ENCODE measurements at regions not wholly inside any gene's neighbourhood (a gene's known extent, or its start where the extent isn't known, plus 50 kb on each side); places are given as distances from the start of the nearest gene placed in this dataset.

GRCh38 chrX:143964549-143964948 is 80.7 kb downstream of the UBE2NL start (continued):
- TF ChIP-seq ZNF425 (CRISPR knock-in tag; conservative IDR thresholded peaks at IDR 0.05) (no peak), ZNF423 (CRISPR knock-in tag; IDR thresholded peaks at IDR 0.05) (no peak), AR (CRISPR knock-in tag; IDR thresholded peaks at IDR 0.05) (no peak), ZNF396 (CRISPR knock-in tag; IDR thresholded peaks at IDR 0.05; ENCODE audit: borderline replicate concordance) (no peak), TEAD1 (CRISPR knock-in tag; IDR thresholded peaks at IDR 0.05) (no peak), ARID4B (CRISPR knock-in tag; IDR thresholded peaks at IDR 0.05; ENCODE audit: borderline replicate concordance) (no peak), ZMAT4 (CRISPR knock-in tag; IDR thresholded peaks at IDR 0.05) (no peak), HMGXB4 (CRISPR knock-in tag; IDR thresholded peaks at IDR 0.05) (no peak), JUN (CRISPR knock-in tag; IDR thresholded peaks at IDR 0.05) (no peak), MAX (CRISPR knock-in tag; IDR thresholded peaks at IDR 0.05) (no peak), ZNF232 (CRISPR knock-in tag; IDR thresholded peaks at IDR 0.05) (no peak)

GRCh38 chrX:143988356-143988755 is 104.5 kb downstream of the UBE2NL start:
- Mint-ChIP-seq H3K27ac (no peak overlapping the region), H3K36me3 (peaks cover 20% of the 10 kb centered on the region), H3K4me3 (no peak overlapping the region), H3K27me3 (ENCODE audit: low read depth) (peaks cover 3% of the 10 kb centered on the region; the same call in 1 of the 2 replicates), H3K9me3 (peaks cover 25% of the 10 kb centered on the region), H3K4me1 (no peaks in the 10 kb centered on the region)
- CTCF ChIA-PET = no interaction called here
- POLR2A ChIA-PET = no interaction called here
- ATAC-seq (no peak), DNase-seq (ENCODE audit: low spot score) (no peak)
- no peak for TF ChIP-seq AR (CRISPR knock-in tag; IDR thresholded peaks at IDR 0.05)
- no peak for TF ChIP-seq PREB (CRISPR knock-in tag; IDR thresholded peaks at IDR 0.05; ENCODE audit: borderline replicate concordance)
- TF ChIP-seq SMAD4 (CRISPR knock-in tag; IDR thresholded peaks at IDR 0.05) = no peak
- no peak for TF ChIP-seq E2F5 (CRISPR knock-in tag; IDR thresholded peaks at IDR 0.05)
- no peak for TF ChIP-seq RORB (CRISPR knock-in tag; IDR thresholded peaks at IDR 0.05)
- no peak for TF ChIP-seq TEAD4 (CRISPR knock-in tag; IDR thresholded peaks at IDR 0.05)
- TF ChIP-seq TEAD1 (CRISPR knock-in tag; IDR thresholded peaks at IDR 0.05) = no peak
- no peak for TF ChIP-seq ZNF512 (CRISPR knock-in tag; IDR thresholded peaks at IDR 0.05; ENCODE audit: borderline replicate concordance)
